HCEC 1CT (cell line): ENCODE measurements at regions not wholly inside any gene's neighbourhood (a gene's known extent, or its start where the extent isn't known, plus 50 kb on each side); places are given as distances from the start of the nearest gene placed in this dataset.

Experiments
- DNase-seq: peaks from one replicate; pipeline ENCODE4 v3.0.0-alpha.2; 2017

DNA sequence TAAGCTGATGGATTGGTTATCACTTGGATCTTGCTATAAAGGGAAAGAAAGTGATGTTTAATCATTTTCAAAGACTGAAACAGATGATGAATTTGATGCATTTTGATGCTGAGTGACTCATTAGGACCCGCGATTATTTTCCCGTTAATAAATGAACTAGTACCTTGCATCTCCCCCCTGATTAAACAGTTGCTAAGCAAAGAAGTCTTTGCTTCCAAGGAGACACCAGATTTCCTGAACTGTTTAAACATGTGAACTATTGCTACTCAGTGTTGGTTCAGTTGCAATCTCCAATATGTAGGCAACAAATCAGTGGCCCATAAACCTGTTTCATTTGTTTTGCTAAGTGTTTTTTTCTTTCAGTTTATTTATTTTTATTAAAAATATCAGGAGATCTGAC lies 375.2 kb downstream of the AACS start:
- no peak for DNase-seq

DNA sequence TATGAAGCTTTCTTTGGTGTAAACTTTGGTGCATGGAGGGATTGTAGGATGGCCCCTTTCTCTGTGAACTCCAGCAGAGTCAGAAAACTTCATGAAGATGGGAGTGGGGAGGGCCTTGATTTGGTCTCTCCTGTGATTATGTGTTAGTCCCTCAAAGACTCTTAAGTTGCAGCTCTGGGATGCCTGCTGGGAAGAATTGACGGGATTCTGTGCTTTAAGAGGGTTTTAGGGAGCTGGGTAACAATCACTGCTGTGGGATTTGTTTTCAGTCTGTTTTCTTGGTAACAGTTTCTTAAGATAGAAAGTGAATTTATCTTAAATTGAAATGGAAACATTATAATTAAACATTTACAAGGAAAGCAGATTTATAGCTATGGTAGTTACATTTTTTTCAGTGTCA lies 378.1 kb downstream of the AACS start:
- no peak for DNase-seq

DNA sequence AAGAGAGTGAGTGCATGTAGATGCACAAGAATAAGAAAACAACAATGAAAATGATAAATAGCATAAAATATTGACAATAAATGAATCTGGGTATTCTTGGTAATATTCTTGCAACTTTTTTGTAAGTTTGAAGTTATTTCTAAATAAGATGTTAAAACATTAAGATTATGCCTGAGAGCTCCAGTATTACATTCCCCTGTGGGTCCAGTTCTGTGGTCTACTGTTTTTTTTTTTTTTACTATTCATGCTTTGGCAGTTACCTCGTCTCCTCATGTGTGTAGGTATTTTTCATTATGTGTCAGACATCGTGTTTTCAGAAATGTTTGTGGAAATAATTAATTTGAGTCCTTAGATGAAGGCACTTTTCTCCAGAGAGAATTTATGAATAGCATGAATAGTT lies 386.2 kb downstream of the AACS start:
- DNase-seq: no peak

DNA sequence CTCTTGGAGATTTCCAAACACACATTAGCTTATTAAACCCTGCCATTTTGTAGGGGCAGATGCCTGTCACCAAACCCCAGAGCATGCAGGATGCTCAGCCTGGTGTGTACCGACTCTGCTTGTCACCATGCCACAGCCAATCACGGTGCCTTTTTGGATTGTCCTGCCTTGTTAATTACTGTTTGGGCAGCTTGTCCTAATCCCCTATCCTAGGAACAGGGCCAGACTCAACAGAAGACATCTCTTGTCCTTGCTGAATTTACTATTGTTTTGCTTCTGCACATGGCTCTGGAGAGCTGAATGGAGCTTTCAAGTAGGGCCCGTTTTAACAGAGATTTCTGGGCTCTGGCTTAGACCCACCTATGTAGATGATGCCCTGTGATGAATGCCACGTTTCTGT lies 388.5 kb downstream of the AACS start:
- no peak for DNase-seq

DNA sequence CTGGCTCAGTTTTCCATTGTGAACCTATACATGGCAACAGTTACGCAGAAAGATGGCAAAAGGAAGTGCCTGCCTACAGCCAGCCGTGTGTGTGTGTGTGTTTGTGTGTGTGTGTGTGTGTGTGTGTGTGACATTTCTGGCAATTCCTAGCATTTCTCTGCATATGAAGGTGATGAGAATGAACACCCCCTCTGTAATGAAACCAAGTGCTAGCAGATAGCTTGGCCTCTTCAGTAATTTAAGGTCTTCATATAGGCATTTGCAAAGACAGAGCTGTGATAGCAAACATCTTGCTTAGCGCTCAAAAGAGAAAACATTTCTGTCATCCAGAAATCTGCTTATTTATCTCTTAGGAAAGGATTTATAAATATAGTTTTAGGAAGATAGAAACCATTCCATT lies 389.1 kb downstream of the AACS start:
- DNase-seq: no peak

DNA sequence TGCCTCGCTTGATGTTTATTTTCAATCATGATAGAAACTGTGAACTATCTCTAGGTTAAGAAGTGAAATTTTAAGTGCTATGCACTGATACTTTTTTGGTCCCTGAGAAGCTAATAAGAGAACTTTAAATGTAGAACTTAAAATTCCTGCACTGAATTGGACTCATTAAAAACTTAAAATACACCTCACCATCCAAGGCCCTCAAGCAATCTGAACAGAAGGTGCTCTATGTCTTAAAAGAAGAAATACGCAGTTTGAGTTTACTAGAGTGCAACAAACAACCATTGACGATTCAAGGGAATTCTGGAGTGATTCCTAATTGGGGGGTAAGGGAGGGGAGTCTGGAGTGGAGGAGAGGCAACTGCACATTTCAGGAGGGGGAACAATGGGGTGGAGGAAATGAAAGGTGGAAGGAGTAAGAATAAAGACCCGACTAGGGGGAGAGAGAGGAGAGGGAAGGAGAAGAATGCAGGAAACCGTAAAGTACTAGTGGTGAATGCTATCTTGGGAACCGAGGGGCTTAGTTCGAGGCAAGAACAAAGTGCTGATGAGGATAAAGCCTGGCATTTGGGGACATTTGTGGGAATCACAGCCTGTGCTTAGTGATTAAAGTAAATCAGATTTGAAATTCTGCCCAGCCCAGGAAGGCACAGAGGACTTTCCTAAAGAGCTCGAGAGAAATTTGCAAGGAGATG lies 389.7 kb downstream of the AACS start:
- DNase-seq: no peak

DNA sequence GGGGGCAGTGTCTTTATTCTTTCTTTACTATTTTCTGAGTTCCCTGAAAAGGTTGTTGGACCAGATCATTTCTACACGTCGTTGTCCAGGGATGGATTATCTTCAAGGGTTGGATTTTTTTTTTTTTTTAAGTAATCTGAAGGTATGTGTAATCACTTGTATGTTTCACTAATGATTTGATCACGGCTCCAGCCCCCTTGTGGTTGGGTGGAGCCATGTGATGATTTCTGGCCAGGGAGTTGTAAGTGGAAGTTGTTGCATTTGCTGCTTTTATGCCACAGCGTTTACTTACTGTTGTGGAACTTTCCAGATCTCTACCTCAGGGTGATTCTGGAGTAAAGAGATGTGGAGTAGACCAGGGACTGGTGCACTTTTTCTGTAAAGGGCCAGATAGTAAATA lies 390.3 kb downstream of the AACS start:
- DNase-seq: no peak

DNA sequence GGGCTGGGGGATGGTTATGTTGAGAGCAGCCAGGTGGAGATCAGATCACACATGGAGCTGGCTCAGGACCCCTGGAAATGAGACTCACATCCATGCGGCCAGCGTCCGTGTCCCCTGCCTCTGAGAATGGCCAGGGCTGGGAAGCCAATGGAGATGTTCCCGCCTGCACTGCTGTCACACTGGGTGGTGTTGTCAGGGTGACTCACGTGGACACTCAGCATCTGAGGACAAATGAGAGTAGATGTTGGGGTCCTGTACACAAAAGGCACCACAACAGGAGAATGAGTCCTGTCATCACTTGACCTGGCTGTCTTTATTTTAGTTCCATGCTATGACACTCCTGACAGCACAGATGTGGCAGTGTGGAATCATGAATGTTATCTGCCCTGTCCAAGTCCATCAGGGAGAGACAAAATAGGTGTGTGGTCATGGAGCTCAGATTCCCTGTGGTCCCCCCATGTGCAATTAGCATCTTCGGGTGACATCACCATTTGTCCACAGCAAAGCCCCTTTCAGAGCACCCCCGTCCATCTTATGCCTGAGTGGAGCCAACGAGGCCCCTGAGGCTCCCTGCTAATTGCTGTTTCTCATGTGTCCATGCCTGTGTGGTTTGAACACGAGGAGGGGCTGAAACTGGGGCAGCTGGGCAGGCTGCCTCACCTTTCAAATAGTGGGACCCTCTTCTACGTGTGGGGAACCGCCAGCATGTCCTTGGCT lies 393.5 kb downstream of the AACS start:
- no peak for DNase-seq

DNA sequence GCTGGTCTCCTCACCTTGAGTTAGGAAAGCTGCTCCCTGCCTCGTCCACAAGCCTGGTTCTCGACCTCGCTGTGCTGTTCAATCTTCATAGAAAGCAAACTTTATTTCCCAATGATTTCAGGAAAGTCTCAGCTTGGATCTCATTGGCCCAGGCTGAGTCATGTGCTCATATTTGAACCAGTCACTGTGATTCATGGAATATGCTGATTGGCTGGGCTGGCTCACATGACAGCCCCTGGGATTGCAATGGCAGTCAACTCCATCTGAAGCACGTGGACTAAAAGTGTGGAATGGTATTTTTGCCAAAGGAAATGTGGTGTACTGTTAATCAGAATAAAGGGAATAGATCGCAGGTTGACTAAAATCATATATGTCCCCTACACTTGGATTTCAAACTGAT lies 396.6 kb downstream of the AACS start:
- DNase-seq: no peak

DNA sequence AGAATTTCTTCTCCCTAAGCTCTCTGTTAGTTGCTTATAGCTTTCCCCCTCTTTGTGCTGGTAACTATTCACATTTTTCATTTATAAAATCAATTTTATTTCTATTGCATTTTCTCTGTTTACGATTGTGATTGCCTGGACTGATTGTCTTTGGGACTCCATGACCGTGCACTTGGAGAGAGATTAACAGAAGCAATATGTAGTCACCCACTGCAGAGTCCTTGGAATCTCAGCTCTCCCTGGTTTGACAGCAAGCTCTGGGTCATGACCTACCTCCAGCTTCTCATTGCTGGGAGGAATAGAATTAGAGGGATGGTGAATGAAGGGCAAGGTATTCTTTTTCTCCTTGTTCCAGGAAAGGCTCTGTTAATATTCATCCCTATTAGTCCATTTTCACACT lies 398.2 kb downstream of the AACS start:
- DNase-seq: no peak

DNA sequence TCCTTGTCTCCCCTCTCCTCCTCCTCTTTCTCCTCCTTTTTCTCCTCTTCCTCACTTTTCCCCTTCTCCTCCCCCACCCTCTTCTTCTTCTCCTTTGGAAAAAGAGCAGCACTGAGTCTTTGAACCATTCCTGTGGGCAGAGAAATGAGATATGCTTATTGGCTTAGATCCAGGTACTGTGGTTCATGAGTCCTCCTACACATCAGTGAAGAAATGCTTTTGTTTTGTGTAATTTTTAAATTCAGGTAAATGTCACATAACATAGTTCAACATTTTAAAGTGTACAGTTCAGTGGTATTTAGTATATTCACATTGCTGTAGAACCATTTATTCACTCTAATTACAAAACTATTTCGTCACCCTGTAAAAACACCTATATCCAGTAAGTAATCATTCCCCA lies 402.1 kb downstream of the AACS start:
- DNase-seq: no peak

DNA sequence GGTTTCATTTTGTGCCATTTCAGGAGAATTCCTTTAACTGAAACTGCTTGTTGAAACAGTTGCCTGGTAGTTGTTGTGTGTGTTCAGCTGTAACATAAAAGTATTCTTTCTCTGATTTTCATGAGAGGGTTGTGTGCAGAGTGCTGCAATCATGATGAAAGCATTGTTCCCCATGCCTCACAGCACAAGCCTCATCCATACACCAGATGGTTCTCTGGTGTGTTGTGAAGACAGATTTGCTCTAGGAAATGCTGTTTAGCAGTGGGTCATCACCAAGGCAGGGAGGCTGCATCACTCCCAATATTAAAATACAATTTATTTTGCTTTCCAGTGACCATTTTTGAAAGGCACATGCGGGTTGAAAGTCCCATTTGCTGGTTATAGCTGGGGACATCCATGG lies 404.4 kb downstream of the AACS start:
- DNase-seq: no peak

DNA sequence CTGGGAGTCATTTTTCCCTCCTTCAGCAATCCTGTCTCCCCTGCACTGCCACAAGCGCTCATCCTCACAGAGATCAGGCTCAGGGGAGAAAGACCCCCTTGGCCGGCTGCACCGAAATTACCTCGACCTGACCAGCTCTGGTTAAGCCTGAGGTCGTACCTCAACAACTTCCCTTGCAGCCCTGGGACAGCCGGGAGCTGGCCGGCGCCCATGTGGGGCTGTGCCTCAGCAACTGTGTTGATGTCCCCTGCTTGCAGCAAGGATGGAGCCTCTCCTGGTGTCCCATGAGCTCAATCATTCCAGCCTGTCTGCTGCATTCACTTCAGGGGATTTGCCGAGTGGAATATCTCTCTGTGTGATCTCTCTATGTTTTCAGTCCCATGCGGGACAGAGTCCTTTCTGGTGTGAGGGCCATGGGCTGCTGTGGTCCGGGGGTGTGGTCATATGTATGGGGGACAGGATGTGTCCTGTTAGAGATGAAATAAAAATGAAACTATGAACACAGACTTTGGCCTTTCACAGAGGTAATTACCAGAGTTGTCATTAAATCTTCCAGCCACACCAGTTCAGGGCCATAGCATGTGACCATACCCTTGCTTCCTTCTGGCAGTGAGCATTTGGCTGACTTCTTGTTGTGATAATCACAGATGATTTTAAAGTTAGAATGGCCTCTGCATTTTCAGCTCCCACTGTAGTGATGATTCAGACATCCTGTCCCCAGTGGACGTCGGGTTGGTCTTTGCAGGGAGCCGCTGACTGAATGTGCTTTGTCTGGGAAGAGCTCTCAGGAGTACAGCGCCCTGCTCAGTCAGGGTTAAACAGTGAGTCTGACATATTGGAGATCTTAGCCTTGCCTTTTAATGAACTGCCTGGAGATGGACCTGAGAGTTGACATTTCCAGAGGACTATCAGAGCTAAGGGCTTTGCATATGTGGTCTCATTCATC lies 405.9 kb downstream of the AACS start:
- no peak for DNase-seq

DNA sequence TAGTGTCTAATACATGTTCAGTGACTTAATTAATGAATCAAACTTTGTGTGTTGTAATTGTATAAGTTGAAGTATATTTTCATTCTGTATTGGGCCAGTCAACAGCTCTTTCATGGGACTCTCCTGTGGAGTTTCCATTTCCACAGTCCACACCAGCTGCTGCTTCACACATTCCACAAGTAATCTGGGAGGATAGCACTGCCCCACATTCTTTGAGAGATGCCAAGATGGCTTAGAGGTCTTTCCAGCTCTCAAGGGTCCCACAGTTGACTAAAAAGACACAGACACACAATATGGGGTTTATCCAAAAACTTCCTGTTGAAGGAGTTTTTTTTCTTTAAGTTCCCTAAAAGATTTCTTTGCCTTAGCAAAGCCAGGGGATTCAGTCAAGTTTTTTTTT lies 408.3 kb downstream of the AACS start:
- no peak for DNase-seq

DNA sequence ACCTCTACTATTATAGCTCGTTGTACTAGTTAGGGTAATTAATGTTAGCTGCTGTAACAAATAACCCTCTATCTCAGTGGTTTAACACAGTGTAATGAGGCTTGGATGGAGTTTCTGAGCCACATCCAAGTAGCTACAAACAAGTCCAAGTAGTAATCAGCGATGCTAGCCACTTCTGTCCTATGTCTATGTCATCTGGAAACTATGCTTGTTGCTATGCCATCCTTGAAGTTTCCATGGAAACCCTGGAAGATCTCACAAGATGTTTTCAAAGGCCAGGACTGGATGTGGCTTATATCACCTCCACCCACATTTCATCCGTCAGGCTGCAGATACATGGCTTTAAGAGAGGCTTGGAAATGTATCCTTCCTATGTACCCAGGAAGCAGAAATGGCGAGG lies 422.1 kb downstream of the AACS start:
- DNase-seq: no peak

DNA sequence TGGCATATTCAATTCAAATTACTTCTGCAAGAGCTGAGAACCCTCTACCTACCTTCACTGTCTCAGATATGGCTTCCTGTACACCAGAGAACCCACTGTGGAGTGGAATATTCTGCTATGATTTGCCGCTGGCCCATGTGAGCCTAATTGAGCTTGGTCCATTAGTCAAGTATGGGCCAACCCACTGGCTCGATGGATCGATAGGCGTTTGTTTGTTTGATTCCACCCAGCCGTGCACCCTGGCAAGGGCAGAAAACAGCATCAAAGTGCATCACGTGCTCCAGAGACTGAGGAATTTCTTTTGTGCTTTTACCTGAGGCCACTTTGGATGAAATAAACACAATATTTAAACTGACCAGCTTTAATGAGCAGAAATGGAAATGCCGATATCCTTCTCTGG lies 426.3 kb downstream of the AACS start:
- DNase-seq: no peak

DNA sequence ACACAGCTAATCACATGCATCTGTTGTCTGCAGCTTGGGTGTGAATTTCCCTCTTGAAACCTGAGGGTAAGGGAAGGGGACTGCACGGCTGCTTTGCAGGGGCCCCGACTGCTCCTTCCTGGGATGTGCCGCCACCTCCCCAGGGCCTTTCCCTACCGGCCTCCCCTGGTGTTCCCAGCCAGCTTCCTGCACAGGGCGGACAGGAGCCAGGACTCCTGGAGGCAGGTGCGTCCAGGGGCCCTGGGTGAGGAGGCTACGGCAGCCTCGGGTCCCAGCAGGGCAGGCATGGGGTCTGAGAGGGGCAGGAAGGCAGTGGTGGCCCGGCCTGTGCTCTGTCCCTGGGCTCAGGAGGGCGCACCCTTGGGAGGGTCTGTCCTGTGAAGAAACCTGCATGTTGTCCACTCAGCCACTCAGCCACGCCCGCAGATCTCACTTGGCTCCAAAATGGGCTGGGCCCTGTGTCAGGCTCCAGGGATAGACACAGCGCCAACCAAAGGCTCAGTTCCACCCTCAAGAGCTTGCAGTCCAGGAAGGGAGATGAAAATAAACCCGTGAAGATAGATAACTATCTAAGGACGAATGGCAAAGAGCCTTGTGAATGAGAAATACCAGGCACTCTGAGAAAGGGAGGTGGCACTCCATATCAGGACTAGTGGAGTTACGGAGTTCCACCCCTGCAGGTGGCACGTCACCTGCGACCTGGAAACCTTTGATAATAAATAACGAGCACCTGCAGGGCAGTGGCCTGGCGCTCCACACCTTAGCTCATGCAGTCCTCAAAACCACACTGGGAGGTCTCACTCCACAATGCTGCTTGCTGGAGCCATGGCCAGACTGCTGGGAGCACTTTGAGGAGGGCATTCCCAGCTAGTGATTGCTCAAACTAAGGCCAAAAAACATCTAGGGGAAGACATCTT lies 427.4 kb downstream of the AACS start:
- DNase-seq: no peak

DNA sequence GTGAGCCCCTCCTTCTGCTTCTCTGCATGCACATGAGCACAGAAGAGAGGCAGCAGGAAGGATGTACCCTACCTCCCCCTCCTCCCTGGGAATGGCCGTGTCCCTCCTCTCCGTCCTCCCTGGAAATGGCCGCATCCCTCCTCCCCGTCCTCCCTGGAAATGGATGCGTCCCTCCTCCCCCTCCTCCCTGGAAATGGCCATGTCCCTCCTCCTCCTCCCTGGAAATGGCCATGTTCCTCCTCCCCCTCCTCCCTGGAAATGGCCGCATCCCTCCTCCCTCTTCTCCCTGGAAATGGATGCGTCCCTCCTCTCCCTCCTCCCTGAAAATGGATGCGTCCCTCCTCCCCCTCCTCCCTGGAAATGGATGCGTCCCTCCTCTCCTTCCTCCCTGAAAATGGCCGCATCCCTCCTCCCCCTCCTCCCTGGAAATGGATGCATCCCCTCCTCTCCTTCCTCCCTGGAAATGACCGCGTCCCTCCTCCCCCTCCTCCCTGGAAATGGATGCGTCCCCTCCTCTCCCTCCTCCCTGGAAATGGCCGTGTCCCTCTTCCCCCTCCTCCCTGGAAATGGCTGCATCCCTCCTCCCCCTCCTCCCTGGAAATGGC lies 428.6 kb downstream of the AACS start:
- DNase-seq: no peak

DNA sequence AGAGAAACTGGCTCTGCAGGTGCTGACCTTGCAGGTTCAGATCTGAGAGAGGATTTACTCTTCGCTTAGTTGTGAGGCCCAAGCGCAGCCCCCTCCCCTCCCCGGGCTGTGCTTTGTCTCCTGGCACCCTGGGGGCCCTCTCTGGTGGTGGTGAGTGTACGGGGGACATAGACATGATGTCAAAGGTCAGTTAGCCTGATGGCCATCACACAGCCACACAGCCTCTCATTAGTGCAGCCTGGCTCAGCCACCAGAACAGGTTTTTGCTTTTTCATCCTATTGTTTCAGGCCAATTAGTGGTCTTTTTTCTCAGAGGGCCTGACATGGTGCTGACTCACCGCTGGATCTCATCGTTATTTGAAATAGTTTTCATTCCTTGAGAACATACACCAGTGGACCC lies 437.9 kb downstream of the AACS start:
- DNase-seq: no peak

DNA sequence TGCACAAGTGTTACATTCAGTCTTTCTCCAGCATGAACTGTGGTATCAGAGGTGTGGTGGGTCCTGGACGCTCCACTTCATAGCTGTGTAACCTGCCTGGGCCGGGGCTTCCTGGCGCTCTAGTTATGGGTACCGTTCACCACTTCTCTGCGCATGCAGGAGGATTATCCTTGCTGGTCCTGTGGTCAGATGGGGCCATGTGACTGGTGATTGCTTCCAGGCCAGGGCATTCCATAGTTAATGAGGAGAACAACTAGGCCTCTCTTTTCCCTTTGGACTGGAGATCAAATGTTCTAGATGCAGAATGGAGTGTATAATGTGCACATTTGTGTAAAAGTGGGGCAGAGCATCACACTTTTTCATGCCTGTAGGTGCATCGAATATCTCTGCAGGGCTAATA lies 444.0 kb downstream of the AACS start:
- DNase-seq: no peak

DNA sequence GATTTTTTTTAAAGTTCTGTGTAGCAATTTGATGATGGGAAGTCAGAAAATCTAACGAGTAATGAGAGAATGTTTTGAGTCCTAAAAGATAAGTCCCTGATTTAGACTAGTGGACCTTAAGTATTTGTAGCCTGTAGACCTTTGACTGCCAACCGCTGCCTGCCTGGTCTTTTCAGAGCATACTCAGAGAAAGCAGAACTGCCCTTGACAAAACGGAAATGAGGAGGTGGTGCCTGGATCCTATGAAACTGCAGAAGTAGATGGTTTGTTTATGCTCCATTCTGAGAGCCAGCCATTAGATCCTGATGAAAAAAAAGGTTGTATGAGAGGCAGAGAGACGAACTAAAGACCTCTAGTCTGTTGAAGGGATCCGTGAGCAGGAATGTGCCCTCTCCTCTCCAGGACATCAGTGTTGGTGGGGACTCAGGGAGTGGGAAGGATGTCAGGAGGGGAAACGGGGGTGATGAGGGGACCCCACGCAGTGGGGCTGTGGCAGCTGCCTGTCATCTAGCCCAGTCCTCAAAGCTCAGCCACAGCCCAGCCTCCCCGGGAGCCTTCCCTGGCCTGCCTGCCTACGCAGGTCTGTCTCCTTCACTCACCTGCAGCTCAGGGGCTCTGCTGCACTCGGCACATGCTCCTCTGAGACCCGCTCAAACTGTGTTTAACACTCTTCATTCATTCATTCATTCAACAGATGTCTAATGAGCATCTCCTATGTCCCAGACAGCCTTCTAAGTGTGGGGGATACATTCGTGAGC lies 447.5 kb downstream of the AACS start:
- no peak for DNase-seq

DNA sequence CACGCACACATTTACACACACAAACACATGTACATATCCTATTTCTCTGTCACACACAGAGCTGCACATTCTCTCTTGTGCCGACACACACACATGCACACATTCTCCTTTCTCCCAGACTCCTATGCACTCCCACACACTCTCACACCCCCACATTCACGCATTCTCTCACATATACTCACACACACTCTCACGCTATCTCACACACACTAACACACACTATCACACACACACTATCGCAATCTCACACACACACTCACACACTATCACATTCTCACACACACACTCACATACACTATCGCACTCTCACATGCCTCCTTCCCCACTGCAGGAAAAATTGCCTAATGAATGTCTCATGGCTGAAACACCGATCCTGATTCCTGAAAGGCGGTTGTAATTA lies 450.7 kb downstream of the AACS start:
- no peak for DNase-seq
